Endothelial cell of umbilical vein (primary cell): ENCODE measurements at regions not wholly inside any gene's neighbourhood (a gene's known extent, or its start where the extent isn't known, plus 50 kb on each side); places are given as distances from the start of the nearest gene placed in this dataset.

ENCODE experiments used
- BruUV-seq: library from RNA; stranded (reverse); fragments of 400-500 nt; replicated peaks from 2 replicates; lab custom pipeline; 2021; lab: Mats Ljungman, UMichigan
- CTCF ChIA-PET: fragments of 300-600, 350-600 bp; sonication (Branson Sonifier 250); formaldehyde crosslinking; loops from one replicate; lab custom pipeline; 2021; ENCODE audit warnings: antibody characterized with exemption, inconsistent platforms; lab: Charles Lee
- POLR2A ChIA-PET: fragments of 300-600, 350-600 bp; sonication (Branson Sonifier 250); formaldehyde crosslinking; loops from one replicate; lab custom pipeline; 2021; ENCODE audit warnings: antibody characterized with exemption, inconsistent platforms; lab: Charles Lee
- DNase-seq: peaks from one replicate; pipeline ENCODE4 v3.0.0-alpha.2; 2011; ENCODE audit warnings: low read depth, low spot score
- FAIRE-seq: peaks from 2 replicates; lab custom pipeline; 2011; peaks lifted over from hg19 to GRCh38; lab: Jason Lieb, UNC
- H2AFZ ChIP-seq: 2 replicates; pipeline ENCODE4 v1.6.0; 2012; ENCODE audit warnings: low read depth, low read length, control low read depth, inconsistent platforms
- H3K27ac ChIP-seq: 2 replicates; pipeline ENCODE4 v1.5.1; 2011; ENCODE audit warnings: low read depth, mild to moderate bottlenecking, control low read depth, low read length, moderate library complexity; ENCODE audit not compliant: insufficient read depth
- H3K27me3 ChIP-seq, 2 experiments: 2 replicates each; pipeline versions ENCODE4 v1.6.0 to v1.6.1; 2011; ENCODE audit warnings: low read length in 2 of 2, mixed read lengths in 1 of 2; ENCODE audit not compliant: control insufficient read depth in 2 of 2, insufficient read depth in 2 of 2
- H3K36me3 ChIP-seq, 2 experiments: 2 replicates in 1 of 2; 3 replicates in 1 of 2; pipeline ENCODE4 v1.5.1; 2011; ENCODE audit warnings: low read length in 2 of 2, mild to moderate bottlenecking in 1 of 2, moderate library complexity in 1 of 2; ENCODE audit not compliant: control insufficient read depth in 2 of 2, insufficient read depth in 2 of 2; ENCODE audit errors: extremely low read depth in 1 of 2
- H3K4me1 ChIP-seq: 3 replicates; pipeline ENCODE4 v1.5.1; 2011; ENCODE audit warnings: mild to moderate bottlenecking, low read length; ENCODE audit not compliant: control insufficient read depth, insufficient read depth; ENCODE audit errors: extremely low read depth
- H3K4me2 ChIP-seq: 2 replicates; pipeline ENCODE4 v1.6.1; 2011; ENCODE audit warnings: low read length, control low read depth, mixed read lengths; ENCODE audit not compliant: insufficient read depth
- H3K4me3 ChIP-seq, 3 experiments: fragments of 200-600 bp in 1 of 3; sonication (generic), shearing (Covaris generic) in 1 of 3; replicated peaks in 1 of 3; 2 replicates each; pipeline ENCODE4 v1.5.1; 2011 to 2016; ENCODE audit warnings: control low read depth in 3 of 3, low read length in 3 of 3, mild to moderate bottlenecking in 2 of 3, inconsistent platforms in 1 of 3, low read depth in 1 of 3, moderate library complexity in 1 of 3; ENCODE audit not compliant: insufficient read depth in 1 of 3
- H3K79me2 ChIP-seq: 2 replicates; pipeline ENCODE4 v1.6.0; 2012; ENCODE audit warnings: low read length, inconsistent platforms; ENCODE audit not compliant: control insufficient read depth, insufficient read depth
- H3K9ac ChIP-seq: replicated peaks from 2 replicates; pipeline ENCODE3; 2011; ENCODE audit warnings: low read length, control low read depth; ENCODE audit not compliant: insufficient read depth; ENCODE audit errors: extremely low read depth
- H3K9me1 ChIP-seq: replicated peaks from 3 replicates; pipeline ENCODE4 v1.6.0; 2011; ENCODE audit warnings: mild to moderate bottlenecking, low read length; ENCODE audit not compliant: control insufficient read depth, insufficient read depth; ENCODE audit errors: extremely low read depth
- H3K9me3 ChIP-seq: replicated peaks from 2 replicates; pipeline ENCODE4 v1.5.1; 2012; ENCODE audit warnings: low read length, inconsistent platforms; ENCODE audit not compliant: control insufficient read depth, insufficient read depth
- H4K20me1 ChIP-seq: replicated peaks from 2 replicates; pipeline ENCODE3; 2011; ENCODE audit warnings: mild to moderate bottlenecking, low read length; ENCODE audit not compliant: control insufficient read depth, insufficient read depth; ENCODE audit errors: extremely low read depth
- CTCF ChIP-seq, 2 donors: IDR thresholded peaks; 1 replicate in 1 of 2; 2 replicates in 1 of 2; pipeline ENCODE4 v1.5.1; 2011; ENCODE audit warnings: low read length in 2 of 2, mild to moderate bottlenecking in 2 of 2, moderate library complexity in 2 of 2, control low read depth in 1 of 2, inconsistent platforms in 1 of 2, low read depth in 1 of 2; ENCODE audit not compliant: insufficient read depth in 1 of 2; ENCODE audit errors: extremely low read depth in 1 of 2
- EZH2 ChIP-seq: IDR thresholded peaks from 2 replicates; pipeline ENCODE4 v1.6.1; 2012; ENCODE audit warnings: borderline replicate concordance, low read depth, mild to moderate bottlenecking, moderate library complexity, low read length, inconsistent platforms; ENCODE audit not compliant: severe bottlenecking
- FOS ChIP-seq: IDR thresholded peaks from 2 replicates; pipeline ENCODE4 v1.6.1; 2011; ENCODE audit warnings: mild to moderate bottlenecking, low read length, moderate library complexity, borderline replicate concordance; ENCODE audit not compliant: insufficient read depth
- GATA2 ChIP-seq: IDR thresholded peaks from 2 replicates; pipeline ENCODE4 v1.7.0; 2011; ENCODE audit warnings: low read depth, mild to moderate bottlenecking, moderate library complexity, mixed read lengths, low read length; ENCODE audit not compliant: insufficient read length, insufficient read depth
- JUN ChIP-seq: IDR thresholded peaks from 2 replicates; pipeline ENCODE4 v1.6.1; 2011; ENCODE audit warnings: borderline replicate concordance, low read depth; ENCODE audit not compliant: insufficient read length, insufficient read depth
- MAX ChIP-seq: IDR thresholded peaks from 2 replicates; pipeline ENCODE4 v1.6.1; 2011; ENCODE audit not compliant: insufficient read depth, insufficient read length
- MYC ChIP-seq: IDR thresholded peaks from one replicate; pipeline ENCODE4 v1.6.1; 2011; ENCODE audit warnings: mild to moderate bottlenecking, low read depth, low read length
- POLR2A ChIP-seq: IDR thresholded peaks from 2 replicates; pipeline ENCODE4 v1.6.1; 2012; ENCODE audit warnings: low read depth, mild to moderate bottlenecking, control low read depth, low read length
- POLR2AphosphoS5 ChIP-seq: IDR thresholded peaks from 2 replicates; pipeline ENCODE4 v1.6.1; 2012; ENCODE audit warnings: low read depth, mild to moderate bottlenecking, control low read depth, low read length, moderate library complexity; ENCODE audit not compliant: insufficient read depth
- dilution Hi-C: fragments of 300-500 bp; cut with MboI; formaldehyde crosslinking; loops from one replicate; pipeline ENCODE4 v1.15.0; 2019; ENCODE audit warnings: low sequenced_read_pairs; ENCODE audit not compliant: extremely low pct_ligation_motif_present
- intact Hi-C: fragments of 100-400 bp; cut with micrococcal nuclease; formaldehyde crosslinking; loops from one replicate; pipeline ENCODE4 v1.10.0; 2022

- no peak overlapping the region for H3K9ac ChIP-seq
- no peaks in the 10 kb centered on the region for H3K9me3 ChIP-seq
- FAIRE-seq (no peak), DNase-seq (no peak)
- TF ChIP-seq EZH2 (no peak), POLR2AphosphoS5 (no peak), POLR2A (no peak), GATA2 (no peak), MYC (no peak), JUN (no peak), CTCF (IDR thresholded peaks at IDR 0.05; ENCODE audit: extremely low read depth in 1 of 2, insufficient read depth in 1 of 2, low read depth in 1 of 2, low read length in 2 of 2) (no peak), MAX (no peak), FOS (no peak)
- BruUV-seq, result no TSS peak
- H3K27ac ChIP-seq, result no peak overlapping the region
- no peak overlapping the region for H3K4me2 ChIP-seq
- dilution Hi-C loops (no loop called here), intact Hi-C loops (no loop called here)
- H3K4me1 ChIP-seq, result no peaks in the 10 kb centered on the region
- ChIA-PET CTCF (no interaction called here), POLR2A (no interaction called here)
- no peaks in the 10 kb centered on the region for H3K9me1 ChIP-seq
- H3K4me3 ChIP-seq, result no peak overlapping the region
- H3K79me2 ChIP-seq, result no peaks in the 10 kb centered on the region
- no peaks in the 10 kb centered on the region for H4K20me1 ChIP-seq
- no peaks in the 10 kb centered on the region for H3K27me3 ChIP-seq
- H2AFZ ChIP-seq, result peak overlapping the region; percentile 37
- no peaks in the 10 kb centered on the region for H3K36me3 ChIP-seq
Measured at GRCh38 chr6:77383026-77383425, 80.3 kb downstream of the HTR1B start.
